Chondrocyte (in vitro differentiated cells): ENCODE measurements at regions not wholly inside any gene's neighbourhood (a gene's known extent, or its start where the extent isn't known, plus 50 kb on each side); places are given as distances from the start of the nearest gene placed in this dataset.

Experiments
- DNase-seq: peaks from one replicate; pipeline ENCODE4 v3.0.0; 2021; ENCODE audit warnings: mixed read lengths, low spot score
- H3K27ac Mint-ChIP-seq: one replicate; pipeline ENCODE4 v1.8.0; 2021; ENCODE audit warnings: mild to moderate bottlenecking, moderate library complexity, mixed read lengths; ENCODE audit not compliant: unreplicated experiment
- H3K27me3 Mint-ChIP-seq: 2 replicates; pipeline ENCODE4 v1.8.0; 2021; ENCODE audit warnings: low read depth, mixed read lengths
- H3K36me3 Mint-ChIP-seq: 2 replicates; pipeline ENCODE4 v1.8.0; 2021; ENCODE audit warnings: low read depth, mixed read lengths
- H3K4me1 Mint-ChIP-seq: 2 replicates; pipeline ENCODE4 v1.8.0; 2021; ENCODE audit warnings: low read depth, mild to moderate bottlenecking, mixed read lengths
- H3K4me3 Mint-ChIP-seq: one replicate; pipeline ENCODE4 v1.8.0; 2021; ENCODE audit warnings: mild to moderate bottlenecking, moderate library complexity, mixed read lengths; ENCODE audit not compliant: unreplicated experiment
- H3K9me3 Mint-ChIP-seq: 2 replicates; pipeline ENCODE4 v1.8.0; 2021; ENCODE audit warnings: low read depth, mixed read lengths
- CTCF ChIP-seq: fragments of 200-600 bp; sonication (generic); IDR thresholded peaks from 2 replicates; pipeline ENCODE4 v1.5.0; 2021; ENCODE audit warnings: antibody characterized with exemption, mild to moderate bottlenecking, moderate library complexity

- H3K27me3 Mint-ChIP-seq = peaks cover 7% of the 10 kb centered on the region
- no peak for TF ChIP-seq CTCF
- no peak overlapping the region for H3K27ac Mint-ChIP-seq
- no peak overlapping the region for H3K4me3 Mint-ChIP-seq
- H3K9me3 Mint-ChIP-seq = peaks cover 13% of the 10 kb centered on the region
- H3K4me1 Mint-ChIP-seq = no peaks in the 10 kb centered on the region
- no peak for DNase-seq
- peaks cover 4% of the 10 kb centered on the region for H3K36me3 Mint-ChIP-seq
Observed at GRCh38 chr11:101765932-101766331, 148.9 kb upstream of the CEP126 start.

DNA sequence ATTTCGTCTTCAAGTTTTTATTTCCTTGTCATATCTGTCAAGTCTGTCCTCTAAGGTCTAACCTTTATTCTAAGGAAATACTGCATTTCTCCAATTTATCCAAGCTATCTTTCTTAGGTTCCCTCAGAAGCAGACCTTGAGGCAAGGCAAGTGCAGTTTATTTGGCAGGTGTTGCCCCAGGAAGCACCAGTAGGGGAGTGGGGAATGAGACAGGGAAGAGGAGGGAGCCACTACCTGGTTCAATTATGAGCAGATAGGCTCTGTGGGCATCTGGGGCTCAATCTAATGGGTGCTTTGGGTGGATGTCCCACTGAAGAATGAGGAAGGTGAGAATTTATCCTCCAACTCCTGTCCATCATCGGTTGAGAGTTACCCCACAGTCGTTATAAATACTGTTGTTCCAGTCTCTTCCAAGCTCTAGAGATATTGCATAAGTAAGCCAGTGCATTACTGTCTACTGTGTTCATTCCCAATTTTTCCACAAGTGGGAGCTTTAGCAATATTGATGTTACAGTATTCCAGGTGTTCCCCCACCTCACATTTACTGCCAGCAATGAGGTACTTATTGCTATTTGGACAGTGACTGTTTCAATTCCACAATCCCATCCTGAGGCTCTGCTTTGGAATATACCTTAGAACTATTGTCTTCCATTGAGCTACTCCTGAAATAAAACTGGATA lies 154.9 kb upstream of the CEP126 start:
- Mint-ChIP-seq H3K4me3 (no peak overlapping the region), H3K36me3 (no peaks in the 10 kb centered on the region), H3K27me3 (peaks cover 10% of the 10 kb centered on the region), H3K9me3 (no peaks in the 10 kb centered on the region), H3K4me1 (no peaks in the 10 kb centered on the region), H3K27ac (no peak overlapping the region)
- DNase-seq = no peak
- TF ChIP-seq CTCF = peak; percentile 67

- H3K36me3 Mint-ChIP-seq = no peaks in the 10 kb centered on the region
- TF ChIP-seq CTCF = no peak
- no peaks in the 10 kb centered on the region for H3K4me1 Mint-ChIP-seq
- no peak for DNase-seq
- no peak overlapping the region for H3K27ac Mint-ChIP-seq
- no peaks in the 10 kb centered on the region for H3K9me3 Mint-ChIP-seq
- H3K4me3 Mint-ChIP-seq = no peak overlapping the region
- peaks cover 8% of the 10 kb centered on the region for H3K27me3 Mint-ChIP-seq
Observed at GRCh38 chr11:101757741-101758140, 157.1 kb upstream of the CEP126 start.

GRCh38 chr11:101748572-101749344 lies 165.0 kb upstream of the TRPC6 start:
- Mint-ChIP-seq H3K27ac (no peak overlapping the region), H3K4me3 (no peak overlapping the region)

More at GRCh38 chr11:101748572-101749344, 165.0 kb upstream of the TRPC6 start:
- TF ChIP-seq CTCF = peak; percentile 11
- Mint-ChIP-seq H3K9me3 (no peaks in the 10 kb centered on the region), H3K27me3 (peaks cover 12% of the 10 kb centered on the region), H3K36me3 (no peaks in the 10 kb centered on the region), H3K4me1 (peaks cover 8% of the 10 kb centered on the region)
- DNase-seq = no peak
